GM21360 (cell line): ENCODE measurements at regions not wholly inside any gene's neighbourhood (a gene's known extent, or its start where the extent isn't known, plus 50 kb on each side); places are given as distances from the start of the nearest gene placed in this dataset.
"Not testable (repeated sequence)": the region's sequence is repeated elsewhere in the genome, so short reads cannot be mapped to it uniquely, and the experiment has no call there.

Source experiments
- ATAC-seq: cut with Tn5 transposase; IDR thresholded peaks from one replicate; pipeline ENCODE4 v1.9.1; 2021; ENCODE audit warnings: mild to moderate bottlenecking, moderate library complexity; ENCODE audit not compliant: unreplicated experiment

DNA sequence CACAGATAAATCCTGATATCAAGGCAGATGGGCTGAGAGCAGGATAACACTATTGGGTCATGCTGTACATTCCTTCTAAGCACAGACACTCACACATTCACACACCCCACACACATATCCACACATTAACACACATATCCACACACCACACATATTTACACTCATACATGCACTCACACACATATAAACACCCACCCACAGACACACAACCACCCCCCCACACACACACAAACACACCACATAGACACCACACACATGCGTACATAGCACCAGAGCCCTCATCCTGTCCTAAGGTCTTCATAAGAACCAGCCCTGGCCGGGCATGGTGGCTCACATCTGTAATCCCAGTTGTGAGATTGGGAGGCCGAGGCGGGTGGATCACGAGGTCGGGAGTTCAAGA is 322.3 kb upstream of the ADCY2 start:
- ATAC-seq = no peak

DNA sequence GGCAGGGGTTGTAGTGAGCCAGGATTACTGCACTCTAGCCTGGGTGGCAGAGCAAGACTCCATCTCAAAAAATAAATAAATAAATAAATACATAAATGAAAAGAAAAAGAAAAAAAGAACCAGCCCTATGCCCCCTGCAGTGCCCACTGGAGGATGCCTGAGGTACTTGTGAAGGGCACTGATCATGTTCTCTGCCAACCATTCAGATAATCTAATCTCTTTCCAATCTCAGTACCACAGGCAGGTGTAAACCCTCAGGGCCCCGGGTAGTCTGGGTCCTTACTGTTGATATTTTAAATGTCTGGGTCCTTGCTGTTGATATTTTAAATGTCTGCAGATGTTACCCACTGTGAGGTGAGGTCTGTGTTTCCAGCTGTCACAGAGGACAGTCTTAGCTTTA is 321.8 kb upstream of the ADCY2 start:
- no peak for ATAC-seq

DNA sequence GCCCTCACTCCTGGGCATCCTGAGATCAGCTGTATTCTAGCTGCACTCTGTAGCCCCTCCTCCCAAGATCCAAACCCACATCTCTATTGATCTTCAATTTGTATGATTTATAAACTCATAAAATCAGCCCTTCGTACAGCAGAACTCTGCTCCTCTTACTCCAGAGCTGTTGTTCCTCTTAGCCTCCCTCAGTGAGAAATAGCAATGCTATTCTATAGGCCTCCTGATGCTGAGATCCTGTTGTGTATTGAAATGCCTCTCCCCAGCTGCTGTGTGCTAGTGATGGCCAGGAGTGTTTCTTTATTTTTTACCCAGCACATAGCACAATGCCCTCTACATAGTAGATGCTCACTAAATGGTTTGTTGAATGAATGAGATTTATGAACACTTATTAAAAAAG is 320.5 kb upstream of the ADCY2 start:
- ATAC-seq = no peak

DNA sequence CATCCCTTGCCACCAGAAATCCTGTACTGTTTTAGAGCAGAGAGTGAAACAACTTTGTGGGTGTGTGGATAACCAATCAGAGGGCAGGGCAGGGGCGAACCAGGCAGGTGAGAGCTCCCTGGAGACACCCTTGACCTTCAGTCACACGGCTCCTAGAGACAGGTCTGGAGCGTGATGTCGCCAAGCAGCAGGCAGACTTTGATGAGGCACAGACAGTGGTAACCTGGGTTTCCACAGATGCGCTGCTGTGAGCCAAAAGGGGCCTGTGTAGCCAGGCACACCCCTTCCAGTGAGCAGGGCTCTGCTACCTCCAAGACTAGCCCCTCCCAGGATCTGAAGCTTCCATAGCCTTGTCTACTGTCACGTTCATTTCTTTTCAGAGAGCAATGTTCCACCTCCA is 317.8 kb upstream of the ADCY2 start:
- no peak for ATAC-seq

DNA sequence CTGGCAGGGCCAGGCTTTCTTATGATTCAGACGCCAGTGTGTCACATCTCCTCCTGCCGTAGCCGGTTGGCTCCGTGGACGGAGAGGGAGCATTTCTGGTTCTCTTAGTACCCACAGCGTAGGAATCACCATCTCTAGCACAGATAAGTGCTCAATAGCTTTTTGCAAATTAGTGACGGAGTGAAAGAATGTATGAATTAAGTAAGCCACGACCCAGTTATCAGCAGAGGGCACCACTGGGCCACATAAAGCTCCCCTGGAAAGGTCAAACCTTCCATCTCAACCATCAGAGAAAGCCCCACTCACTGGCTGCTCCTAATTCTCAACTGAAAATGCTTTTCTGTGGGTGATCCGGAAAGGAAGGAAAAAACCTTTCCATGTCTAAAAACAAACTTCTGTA is 317.0 kb upstream of the ADCY2 start:
- no peak for ATAC-seq

DNA sequence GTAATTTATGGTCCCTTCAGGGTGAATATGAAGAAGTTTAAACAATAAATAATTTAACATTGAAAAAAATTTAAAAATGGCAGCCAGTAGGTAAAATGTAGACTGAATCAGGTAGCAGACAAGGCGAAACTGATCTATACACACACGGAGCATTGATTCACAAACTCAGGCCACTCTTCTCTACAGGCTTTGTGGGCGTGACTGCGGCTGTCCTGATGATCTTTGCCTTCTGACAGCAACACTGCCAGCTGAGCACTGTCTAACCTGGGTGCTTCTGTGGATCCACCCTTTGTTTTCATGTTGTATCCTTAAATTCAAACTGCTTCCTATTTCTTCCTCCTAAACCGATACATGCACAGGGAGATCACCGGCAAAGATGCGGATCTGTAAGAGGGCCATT is 315.4 kb upstream of the ADCY2 start:
- ATAC-seq = no peak

DNA sequence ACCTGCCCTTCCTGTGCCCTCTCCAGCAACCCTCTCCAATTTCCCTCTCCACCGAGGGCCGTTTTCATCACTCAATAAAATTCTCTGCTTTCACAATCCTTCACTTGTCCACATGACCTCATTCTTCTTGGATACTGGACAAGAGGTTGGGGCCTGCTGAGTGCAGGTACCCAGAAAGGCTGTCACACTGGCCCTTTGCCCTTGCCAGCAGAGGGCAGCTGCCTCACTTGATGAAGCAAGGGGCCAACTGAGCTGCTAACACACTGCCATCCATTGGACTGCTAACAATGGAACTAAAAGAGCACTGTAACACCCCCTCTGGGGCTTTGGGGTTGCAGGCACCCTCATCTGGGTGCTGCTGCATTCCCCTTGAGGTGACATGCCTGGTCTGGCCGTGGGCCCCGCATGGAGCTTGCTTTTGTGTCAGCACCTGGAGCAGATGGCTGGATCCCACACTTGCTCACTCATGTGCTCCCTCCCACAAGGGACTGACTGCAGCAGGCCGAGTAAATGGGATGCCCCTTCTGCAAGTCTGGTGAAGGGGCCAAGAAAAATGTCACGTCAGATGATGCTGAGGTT is 308.1 kb upstream of the ADCY2 start:
- no peak for ATAC-seq

DNA sequence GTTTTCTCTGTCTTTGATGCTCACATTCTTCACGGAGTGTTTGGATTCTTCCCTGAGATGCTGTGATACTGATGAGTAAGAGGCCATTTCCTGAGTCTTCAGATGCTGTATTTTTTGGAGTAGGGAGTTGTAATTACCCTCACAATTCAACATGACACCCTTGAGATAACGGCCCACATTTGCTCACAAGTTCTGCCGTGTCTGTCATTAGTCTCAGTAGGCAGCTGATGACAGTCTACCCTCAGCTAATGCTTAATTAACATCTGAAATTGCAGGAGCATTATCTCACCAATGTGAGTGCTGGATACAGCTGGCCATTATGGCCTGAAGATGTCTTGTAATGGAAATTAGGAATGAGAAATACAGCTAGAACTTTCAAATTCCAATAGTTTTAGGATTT is 307.1 kb upstream of the ADCY2 start:
- no peak for ATAC-seq

DNA sequence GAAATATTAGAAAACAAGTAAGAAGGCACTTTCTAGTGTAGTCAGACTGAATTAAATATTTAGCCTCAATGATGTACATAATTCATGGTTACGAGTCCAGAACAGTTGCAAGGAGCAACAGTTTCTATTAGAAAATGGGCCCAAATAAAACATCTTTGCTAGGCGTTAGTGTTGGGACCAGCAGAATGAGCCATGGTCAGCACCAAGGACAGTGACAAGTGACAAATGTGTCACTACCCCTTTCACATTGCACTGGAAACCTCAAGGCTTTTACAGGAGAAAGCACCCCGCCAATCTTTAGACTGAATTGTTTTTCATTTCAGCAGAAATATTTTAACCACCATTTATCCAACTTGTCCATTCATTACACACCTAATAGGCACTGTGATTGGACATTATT is 301.3 kb upstream of the ADCY2 start:
- no peak for ATAC-seq

DNA sequence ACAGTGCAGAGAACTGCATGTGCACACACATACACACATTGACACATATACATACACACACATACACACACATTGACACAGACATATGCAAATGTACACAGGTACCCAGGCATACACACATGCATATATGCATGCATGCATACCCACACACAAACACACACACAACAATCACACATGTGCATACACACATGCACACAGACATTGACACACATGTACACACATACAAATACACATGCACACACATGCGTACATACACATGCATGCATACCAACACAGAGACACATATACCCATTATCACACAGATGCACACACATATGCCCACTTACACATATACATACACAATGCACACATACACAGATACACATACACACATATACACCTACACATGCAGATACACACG is 299.6 kb upstream of the ADCY2 start:
- no peak for ATAC-seq

DNA sequence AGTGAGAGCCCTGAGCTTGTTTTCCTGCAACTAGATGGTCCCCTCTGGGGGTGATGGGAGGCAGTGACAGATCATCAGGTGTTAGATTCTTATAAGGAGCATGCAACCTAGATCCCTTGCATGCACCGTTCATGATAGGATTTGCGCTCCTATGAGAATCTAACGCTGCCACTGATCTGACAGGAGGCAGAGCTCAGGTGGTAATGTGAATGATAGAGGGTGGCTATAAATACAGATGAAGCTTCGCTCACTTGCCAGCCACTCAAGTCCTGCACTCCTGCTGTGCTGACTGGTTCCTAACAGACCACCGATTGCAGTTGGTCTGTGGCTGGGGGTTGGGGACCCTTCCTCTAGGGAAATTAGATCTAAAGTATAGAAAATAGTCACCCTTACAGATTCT is 290.6 kb upstream of the ADCY2 start:
- no peak for ATAC-seq

DNA sequence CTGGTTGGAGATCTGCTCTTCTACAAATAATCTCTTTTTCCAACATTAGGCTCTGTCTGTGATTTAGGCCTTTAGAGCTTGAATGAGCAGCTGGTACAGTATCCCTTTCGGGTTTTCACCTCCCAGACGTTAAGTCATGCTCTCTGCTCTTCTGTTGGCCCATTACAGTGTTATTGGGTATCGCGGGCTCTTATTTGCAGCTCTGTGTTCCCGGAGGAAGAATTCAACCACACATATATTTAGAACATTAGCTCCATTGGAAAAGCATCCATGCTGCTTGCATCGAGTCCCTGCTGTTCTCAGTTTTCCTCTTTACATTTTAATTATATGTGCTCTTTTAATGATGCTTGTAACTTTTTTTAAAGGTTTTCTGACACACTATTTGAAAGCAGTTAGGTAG is 278.0 kb upstream of the ADCY2 start:
- ATAC-seq = no peak

DNA sequence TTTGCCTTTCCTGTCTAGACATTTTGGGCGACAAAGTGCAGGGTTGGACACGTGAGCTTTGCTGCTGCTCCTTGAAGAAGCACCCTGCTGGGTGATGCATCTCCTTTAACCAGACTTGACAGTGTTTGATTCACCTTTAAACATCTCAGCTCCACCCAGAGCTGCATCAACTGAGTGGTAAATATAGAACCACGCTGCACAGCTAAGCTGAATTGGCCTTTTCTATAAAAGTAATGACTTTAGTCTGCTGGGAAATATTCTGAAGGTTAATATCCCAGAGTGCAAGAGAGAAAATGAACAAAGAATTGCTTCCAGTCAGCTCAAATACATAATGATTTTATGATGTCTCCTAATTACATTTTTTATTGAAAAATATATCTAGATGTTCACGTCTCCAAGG is 264.3 kb upstream of the ADCY2 start:
- ATAC-seq = no peak

DNA sequence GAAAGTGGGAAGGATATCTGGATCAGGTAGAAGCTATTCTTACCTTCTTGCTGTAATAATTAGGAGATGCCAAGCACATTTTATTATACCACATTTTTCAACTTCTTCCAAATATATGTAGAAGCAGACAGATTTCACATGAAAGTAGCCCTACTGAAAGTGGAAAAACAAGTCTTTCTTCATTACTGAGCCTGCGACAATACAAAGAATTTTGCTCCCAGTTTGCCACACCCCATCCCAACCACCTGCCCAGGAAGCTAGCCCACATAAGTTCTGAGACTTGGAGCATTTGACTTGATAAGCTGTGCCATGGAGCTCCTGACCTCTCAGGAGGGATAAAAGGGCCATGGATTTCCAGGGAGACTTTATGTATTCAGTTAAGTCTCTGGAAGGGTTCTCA is 249.1 kb upstream of the ADCY2 start:
- ATAC-seq = no peak

DNA sequence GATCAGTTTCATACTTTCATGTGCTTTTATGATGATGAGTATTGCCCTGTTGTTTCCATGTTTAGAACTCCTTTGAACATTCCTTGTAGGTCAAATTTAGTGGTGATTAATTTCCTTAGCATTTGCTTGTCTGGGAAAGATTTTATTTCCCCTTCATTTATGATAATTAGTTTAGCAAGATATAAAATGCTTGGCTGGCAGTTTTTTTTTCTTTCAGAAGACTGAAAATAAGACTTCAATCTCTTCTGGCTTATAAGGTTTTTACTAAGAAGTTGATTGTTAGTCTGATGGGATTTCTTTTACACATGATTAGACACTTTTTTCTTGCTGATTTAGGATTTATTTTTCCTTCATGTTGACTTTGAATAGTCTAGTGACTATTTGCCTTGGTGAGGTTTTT is 238.9 kb upstream of the ADCY2 start:
- no peak for ATAC-seq

DNA sequence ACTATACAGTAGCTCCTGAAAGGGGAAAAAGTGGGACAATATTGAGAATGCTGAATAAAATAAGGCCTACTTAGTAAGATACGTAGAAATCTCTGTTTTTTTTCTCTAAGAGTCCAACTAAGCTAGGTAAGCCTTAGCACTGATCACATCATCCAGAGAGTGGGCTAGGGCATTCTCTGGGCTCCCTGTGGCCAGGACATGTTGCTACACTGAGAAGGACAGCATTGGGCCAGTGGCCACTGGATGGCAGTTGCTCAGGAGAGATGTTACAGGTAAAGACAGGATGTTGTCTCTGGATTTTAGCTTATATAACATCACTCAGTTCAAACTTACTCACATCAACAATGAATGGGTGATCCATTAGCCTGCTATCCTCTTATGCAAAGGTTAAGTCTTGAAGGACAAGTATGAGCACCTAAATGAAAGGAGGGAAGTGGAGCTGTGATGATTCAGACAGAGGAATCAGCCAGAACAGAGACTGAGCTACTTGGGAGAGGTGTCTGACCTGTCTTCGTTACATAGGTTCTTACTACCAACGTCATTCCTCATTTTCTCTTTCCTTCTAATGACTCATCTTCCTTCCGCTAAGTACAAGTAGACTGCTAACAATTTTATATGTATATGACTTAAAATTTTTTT is 226.6 kb upstream of the ADCY2 start:
- ATAC-seq = no peak

DNA sequence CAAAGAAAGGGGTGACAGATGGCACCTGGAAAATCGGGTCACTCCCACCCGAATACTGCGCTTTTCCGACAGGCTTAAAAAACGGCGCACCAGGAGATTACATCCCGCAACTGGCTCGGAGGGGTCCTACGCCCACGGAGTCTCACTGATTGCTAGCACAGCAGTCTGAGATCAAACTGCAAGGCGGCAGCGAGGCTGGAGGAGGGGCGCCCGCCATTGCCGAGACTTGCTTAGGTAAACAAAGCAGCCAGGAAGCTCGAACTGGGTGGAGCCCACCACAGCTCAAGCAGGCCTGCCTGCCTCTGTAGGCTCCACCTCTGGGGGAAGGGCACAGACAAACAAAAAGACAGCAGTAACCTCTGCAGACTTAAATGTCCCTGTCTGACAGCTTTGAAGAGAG is 225.2 kb upstream of the ADCY2 start:
- ATAC-seq = not testable (repeated sequence)

DNA sequence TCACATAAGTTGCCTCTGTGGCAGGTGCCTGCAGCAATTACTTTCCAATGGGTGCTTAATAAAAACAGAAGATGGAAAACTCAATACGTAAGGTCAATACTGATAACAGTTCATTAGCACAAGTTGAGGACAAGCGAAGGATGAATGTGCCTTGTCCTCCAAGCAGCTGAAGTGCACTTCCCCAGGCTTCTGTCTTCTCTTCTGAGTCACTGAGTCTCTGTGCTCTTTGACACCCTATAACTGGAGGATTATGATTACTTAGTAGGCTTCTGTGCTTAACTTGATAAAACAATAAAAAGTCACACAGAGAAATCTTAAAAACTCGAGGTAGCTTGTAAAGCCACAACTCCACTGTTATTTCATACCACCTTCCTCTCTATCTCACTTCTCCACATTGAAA is 216.6 kb upstream of the ADCY2 start:
- ATAC-seq = no peak

DNA sequence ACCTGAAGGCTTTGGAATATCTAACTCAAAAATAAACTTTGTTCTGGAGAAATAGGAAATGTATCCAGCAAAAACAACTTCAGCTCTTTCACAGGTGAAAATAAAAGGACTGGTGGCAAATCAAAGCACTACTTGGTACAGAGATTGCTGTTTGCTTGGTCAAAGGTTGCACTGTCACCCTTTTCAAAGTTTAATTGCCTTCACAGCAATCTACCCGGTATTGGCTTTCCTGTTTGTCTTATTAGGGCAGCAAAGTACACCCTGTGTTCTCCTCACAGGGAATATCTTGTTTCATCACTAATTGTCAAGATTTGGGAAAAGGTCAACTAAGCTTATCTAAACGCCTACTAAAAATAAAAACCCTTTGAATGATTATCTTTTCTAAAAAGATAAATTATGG is 214.1 kb upstream of the ADCY2 start:
- no peak for ATAC-seq

DNA sequence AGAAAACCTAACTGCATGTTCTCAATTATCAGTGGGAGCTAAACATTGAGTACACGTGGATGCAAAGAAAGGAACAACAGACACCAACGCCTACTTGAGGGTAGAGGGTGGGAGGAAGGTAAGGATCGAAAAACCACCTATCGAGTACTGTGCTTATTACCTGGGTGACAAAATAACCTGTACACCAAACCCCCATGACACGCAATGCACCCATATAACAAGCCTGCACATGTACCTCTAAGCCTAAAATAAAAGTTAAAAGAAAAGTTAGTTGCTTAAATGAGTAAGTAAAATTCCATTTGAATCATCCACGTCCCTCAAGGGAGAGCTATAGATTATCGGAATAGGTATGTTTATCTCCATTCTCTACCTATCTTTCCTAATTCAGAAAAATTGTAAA is 210.2 kb upstream of the ADCY2 start:
- ATAC-seq = no peak

DNA sequence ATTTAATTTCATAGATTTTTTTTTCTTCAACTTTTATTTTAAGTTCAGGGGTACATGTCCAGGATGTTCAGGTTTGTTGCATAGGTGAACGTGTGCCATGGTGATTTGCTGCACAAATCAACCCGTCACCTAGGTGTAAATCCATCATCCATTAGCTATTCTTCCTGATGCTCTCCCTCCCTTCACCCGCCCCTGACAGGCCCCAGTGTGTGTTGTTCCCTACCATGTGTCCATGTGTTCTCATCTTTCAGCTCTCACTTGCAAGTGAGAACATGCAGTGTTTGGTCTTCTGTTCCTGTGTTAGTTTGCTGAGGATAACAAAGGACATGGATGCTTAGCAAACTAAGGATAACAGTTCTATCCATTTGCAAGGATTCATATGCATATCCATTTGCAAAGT is 209.1 kb upstream of the ADCY2 start:
- ATAC-seq = no peak

DNA sequence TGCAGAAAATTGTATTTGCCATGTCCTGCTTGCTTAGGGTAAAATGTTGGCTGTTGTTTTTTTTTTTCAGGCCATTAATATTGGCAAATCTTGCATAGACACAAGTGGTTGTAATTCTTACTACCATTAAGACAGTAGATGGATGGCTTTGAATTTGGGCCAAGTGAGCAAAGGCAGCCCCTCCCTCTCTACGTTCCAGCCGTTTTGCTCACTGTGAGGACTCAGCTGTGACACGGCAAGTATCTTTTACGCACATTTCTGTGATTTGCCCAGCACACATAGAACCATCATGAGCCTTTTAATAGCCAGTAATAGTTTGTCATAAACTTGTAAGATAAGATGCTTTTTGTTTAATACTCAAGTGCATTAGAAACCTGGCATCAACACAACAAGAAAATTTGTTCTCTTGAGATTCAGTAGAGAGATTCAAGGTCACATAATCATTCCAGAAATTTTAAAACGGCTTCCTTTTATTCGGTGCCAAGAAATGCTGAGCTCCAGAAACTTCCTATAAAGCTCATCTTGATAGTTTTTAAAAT is 205.2 kb upstream of the ADCY2 start:
- ATAC-seq = no peak

DNA sequence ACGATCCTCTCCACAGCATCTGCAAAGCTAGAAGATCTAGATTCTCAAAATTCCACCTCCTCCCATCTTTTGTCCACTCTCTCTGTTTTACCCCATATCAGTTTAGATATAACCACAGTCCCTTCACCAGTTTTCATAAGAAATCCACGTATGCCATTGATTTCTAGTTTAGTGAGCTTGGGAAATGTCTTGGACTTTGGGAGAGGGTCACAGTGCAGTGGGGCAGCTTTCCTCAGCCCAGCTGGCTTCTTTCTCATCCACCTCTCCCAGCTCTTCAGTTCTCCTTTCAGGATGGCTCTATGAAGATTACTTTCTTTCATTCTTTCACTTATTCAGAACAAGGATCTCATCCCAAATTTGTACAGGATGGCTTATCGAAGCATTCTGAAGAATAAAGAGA is 203.9 kb upstream of the ADCY2 start:
- no peak for ATAC-seq
